NCI-H2196 (cell line): ENCODE measurements at regions not wholly inside any gene's neighbourhood (a gene's known extent, or its start where the extent isn't known, plus 50 kb on each side); places are given as distances from the start of the nearest gene placed in this dataset.
A peak's percentile ranks its signal among the peaks of the same experiment; 100 is the strongest.
"Not testable (repeated sequence)": the region's sequence is repeated elsewhere in the genome, so short reads cannot be mapped to it uniquely, and the experiment has no call there.

Experiments used
- DNase-seq: peaks from one replicate; lab custom pipeline; 2025; ENCODE audit not compliant: unreplicated experiment; lab: John Stamatoyannopoulos, UW

DNA sequence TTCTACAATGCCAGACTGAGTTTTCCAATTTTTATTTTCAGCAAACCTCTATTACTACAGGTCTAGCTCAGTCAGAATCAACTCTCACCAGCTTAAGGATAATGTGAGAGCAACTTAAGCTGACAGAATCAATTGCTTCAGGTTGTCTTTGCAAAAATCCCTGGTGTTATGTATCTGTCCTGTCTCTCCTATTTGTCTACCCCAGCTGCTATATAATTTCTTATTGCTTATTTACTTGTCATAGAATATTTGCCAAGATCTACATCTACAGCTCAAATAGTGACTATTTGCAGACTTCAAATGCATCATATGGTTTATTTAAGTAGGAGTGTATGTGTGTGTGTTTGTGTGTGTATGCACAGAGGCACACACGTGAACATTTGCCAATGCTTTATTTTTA lies 54.1 kb downstream of the FOXG1 start:
- DNase-seq: no peak

DNA sequence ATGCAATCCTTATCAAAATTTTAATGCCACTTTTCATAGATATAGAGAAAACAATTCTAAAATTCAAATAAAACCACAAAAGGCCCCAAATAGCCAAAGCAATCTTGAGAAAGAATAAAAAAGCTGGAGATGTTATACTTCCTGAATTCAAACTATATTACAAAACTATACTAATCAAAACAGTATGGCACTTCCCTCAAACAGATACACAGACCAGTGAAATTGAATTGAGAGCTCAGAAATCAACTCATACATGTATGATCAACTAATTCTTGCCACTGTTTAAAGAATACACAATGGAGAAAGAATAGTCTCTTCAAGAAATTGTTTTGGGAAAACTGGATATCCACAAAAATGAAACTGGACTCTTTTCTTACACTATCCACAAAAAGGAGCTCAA lies 55.4 kb downstream of the FOXG1 start:
- no peak for DNase-seq

DNA sequence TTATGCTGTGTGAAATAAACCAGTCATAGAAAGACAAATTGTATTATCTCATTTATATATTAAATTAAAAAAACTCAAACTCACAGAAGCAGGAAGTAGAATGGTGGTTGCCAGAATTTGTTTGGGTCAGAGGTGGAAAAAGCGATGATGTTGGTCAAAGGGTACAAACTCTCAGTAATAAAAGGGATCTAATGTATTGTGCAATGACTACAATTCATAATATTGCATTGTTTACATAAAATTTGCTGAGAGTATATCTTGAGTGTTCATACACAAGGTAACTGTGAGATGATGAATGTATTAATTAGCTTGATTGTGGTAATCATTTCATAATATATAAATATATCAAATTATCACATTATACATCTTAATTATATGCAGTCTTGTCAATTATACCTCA lies 56.7 kb downstream of the FOXG1 start:
- no peak for DNase-seq

DNA sequence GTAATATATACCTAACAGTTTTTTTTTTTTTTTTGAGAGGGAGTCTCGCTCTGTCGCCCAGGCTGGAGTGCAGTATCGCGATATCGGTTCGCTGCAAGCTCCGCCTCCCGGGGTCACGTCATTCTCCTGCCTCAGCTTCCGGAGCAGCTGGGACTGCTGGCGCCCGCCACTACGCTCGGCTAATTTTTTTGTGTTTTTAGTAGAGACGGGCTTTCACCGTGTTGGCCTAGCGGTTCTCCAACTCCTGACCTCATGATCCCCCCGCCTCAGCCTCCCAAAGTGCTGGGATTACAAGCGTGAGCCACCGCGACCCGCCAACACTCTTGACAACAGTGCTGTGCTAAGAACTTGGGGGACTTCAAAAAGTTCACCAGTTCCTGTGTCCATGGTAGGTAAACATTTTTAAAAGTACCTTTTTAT lies 63.5 kb downstream of the FOXG1 start:
- DNase-seq: no peak

DNA sequence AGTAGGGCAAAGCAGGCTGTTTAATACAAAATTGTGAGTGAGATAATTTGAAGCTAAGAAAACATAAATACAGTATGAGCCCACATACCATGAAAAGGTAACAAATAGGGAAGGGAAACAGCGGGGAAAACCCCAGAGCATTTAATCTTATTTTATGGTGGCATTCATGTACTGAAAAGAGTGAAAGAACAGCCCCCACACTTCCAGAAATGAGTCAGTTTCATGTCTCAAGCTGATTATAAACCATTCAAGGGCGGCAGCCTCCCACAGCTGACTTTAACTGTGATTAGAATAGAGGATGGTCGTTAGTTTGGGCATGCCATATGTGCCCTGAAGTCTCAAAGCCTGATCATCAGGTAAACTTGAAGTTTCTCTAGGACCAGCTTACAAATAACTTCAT lies 64.5 kb downstream of the FOXG1 start:
- DNase-seq: no peak

DNA sequence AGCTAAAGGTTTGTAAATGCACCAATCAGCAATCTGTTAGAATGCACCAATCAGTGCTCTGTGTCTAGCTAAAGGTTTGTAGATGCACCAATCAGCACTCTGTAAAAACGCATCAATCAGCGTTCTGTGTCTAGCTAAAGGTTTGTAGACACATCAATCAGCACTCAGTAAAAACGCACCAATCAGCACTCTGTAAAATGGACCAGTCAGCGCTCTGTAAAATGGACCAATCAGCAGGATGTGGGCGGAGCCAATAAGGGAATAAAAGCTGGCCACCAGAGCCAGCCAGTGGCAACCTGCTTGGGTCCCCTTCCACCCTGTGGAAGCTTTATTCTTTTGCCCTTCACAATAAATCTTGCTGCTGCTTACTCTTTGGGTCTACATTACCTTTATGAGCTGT lies 76.0 kb downstream of the FOXG1 start:
- not testable (repeated sequence) for DNase-seq

DNA sequence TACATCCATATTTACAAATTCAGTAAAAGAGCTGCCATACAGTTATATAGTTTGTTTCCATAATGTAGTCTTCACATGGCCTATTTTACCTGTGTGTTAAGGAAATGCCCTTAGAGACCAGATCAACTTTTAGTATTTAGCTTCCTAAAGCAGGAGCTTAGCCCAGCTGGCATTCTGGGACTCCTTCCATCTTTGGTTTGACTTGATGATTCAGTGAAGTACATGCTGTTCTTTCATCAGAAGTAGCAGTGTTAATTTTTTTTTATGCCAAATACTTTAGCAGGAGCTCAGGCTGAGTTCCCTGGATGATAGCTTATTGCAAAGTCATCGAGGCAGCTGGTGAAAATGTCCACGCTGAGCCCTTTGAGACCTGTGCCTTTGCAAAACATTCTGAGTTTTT lies 101.0 kb downstream of the FOXG1 start:
- no peak for DNase-seq

DNA sequence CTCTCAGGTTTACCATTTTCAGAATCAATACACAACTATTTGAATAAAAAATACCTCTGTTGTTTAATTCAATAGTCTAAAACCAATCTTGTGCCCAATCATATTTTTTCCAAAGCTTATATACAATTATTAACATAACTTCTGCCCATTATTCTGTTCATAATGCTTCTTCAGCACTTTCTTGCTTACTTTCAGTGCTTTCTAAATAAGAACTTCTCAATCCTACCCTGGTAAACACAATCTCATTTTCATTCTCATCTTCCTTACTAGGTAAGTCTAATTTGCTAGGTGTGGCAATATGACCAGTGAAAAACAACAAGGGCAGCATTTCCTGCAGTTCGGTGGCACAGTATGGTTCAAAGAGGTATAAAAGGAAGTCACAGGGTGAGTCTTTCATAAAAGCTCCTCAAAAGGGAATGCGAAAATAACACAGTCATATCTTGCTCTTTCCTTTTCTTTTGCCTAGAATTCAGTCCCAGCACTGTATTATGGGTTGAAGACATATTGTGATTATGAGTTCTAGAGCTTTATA lies 103.5 kb downstream of the FOXG1 start:
- no peak for DNase-seq

DNA sequence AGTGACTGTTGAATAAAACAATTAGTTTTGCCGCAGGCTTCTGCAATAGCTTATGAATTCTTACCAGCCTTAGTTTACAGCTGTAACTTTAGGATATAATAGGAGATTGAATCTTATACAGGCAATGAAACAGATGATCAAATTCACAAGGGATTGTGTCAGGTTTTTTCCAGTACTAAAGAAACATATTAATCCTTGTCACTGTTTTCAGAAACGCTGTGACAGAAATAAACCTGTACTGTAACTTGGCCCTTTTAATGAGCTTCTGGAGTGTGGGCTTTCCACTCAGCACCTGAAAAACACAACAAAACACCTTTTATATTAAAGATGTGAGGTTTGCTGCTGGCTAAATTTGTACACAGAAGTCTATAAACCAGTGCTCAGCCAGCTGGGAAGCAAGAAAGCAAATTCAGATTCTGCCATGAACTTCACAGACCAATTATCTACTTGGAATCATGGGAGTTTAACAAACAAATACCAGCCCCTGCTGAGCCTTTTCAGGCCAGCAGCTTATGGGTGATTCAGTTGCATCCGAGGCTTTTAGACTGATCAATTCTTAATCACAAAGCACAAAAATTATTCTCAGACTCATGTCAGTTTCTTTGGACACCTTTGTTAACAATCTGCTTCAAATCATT lies 109.5 kb downstream of the FOXG1 start:
- peak; percentile 36 for DNase-seq

DNA sequence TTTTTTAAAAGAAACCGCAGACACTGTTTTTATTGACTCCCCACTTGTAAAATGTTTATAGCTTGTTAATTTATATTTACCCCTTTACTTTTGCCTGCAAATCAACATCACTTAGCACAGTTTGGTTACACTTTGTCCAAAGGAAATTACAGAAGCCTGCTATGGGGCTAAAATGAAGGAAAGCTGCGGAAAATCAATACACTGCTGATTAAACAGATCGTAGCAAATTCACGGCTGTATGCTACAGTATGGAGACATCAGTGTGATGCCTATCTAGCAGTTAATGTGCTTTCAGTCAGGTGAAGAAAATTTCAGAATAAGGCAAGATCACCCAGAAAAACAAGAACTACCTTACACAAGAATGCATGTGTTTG lies 110.0 kb downstream of the FOXG1 start:
- no peak for DNase-seq

DNA sequence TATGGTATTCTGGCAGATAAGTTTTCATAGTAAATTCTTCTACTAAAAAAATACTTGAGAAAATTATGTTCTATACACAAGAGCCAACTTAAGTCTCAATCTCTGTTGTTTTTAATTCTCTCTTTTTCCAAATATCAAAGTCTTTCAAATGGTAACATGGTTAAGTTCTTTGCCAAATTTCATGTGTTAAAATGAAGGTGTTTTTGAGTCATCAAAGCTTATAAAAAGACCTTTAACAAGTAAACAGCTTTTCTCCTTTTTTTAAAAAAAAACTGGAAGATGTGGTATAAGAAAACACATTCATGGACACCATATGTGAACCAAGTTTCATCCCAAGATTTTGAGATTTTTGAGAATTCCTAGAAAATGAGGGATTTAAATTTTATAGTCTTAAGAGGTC lies 111.3 kb downstream of the FOXG1 start:
- DNase-seq: no peak

DNA sequence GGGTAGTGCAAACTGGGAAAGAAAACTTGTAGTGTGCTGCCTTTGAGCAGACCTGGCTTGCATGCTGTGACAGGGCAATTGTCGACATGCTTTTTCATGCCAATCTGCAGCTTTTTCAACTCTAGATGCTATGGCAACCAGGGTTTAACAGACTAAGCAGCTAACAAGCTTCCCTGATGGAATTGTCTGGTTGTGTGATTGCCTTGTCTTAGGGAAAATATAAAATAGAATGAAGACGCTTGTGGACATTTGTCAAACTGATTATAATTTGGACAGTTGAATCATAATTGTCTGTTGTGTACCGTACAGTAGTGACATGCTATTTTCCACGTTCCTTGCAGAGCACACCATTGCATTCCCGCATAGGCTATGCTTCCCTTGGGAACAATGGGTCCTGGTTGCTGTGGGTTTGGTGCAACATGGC lies 113.0 kb downstream of the FOXG1 start:
- DNase-seq: no peak

DNA sequence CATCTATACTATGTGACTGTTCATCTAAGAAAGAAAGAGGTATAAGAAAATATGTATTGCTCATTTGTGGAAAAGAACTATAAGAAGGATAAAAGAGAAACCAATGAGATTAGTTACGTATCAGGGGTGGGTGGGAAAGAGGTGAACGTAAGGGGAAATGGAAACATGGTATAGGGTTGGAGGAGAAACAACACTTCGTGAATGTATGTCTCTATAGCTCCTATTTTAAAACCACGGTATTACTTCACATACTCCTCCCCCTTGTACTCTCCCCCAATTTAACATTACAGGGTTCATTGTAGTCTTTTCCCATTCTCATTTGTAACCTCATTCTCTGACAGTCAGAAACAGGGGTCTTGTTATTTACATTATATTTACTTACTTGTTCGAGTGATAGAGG lies 120.4 kb downstream of the FOXG1 start:
- no peak for DNase-seq

DNA sequence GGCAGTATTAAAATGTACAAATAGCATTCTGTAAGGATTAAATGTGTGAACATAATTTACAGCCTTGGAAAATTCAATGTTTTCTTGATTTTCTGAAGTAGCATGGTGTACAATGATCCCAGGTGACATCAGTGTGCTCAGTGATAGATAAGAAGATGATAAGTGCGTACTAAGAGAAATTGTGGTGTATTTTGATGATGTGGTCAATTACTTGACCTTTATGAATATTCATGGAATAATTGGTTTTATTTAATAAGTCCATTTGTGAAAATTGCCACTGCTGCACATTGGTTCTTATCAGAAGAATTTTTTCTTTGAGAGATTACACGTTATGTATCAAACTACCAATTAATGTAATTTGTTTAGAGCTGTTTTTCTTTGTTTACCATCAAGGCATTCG lies 128.8 kb downstream of the FOXG1 start:
- DNase-seq: no peak

DNA sequence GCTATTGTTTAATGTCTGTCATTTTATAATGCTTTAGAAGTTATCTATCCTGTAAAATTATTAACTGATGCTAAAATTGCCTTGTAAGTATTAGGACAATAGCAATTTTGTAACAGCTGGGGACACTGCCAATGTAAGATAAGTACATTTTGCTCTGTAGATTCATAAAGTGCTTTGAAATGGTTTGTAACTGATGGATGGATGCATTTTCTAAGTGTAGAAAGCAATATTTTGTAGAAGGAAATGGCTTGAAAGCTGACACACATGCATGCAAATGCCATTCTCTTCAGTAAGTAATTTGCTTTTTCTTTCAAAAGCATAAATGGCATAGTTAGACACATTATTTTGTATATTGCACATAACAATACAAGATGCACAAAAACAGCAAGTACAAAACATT lies 129.8 kb downstream of the FOXG1 start:
- DNase-seq: no peak

DNA sequence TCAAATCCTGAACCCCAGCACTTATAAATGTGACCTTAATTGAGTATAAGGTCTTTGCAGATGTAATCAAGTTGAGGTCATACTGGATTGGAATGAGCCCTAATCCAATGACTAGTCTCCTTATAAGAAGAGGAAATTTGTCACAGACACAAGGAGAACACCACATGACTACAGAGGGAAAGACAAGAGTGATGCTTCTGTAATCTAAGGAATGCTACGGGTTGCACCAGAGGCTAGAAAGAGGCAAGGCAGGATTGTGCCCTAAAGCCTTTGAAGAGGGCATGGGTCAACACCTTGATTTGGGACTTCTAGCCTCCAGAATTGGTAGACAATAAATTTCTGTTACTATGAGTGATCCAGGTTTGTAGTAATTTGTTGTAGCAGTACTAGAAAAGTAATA lies 135.0 kb downstream of the FOXG1 start:
- no peak for DNase-seq

DNA sequence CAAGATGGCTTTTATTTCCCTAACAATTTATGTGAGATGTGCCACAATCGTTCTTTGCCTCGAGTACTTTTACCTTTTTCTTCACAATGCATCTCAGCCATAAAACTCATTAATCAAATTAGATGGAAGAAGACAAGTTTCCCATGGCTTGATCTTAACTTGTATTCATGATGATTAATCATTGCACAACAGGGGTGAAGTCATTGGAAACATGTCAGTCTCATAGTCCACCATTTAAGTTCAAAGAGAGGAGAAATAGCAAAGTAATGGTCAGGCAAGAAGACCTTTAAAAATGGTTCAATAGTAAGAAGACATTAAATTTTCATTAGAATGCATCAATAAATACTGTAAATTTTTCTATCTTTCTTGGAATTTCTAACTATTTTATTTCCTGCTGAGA lies 136.3 kb downstream of the FOXG1 start:
- no peak for DNase-seq

DNA sequence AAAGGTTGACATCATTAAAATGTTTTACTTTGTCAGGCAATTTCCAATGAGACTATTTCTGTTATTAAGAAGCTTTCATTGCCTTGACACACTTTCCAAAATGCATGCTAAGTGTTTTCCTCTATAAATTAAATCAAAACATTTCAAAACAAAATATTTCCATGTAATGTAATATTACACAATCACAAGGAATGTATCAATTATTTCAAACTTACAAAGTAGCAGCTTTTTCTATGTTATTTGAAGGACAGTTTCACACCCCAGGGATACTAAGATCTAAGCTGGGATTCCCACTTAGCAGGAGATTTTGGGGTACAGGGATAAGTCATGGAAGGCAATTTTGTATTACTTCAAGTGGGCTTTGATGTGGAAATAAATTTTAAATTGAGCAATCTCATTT lies 144.9 kb downstream of the FOXG1 start:
- no peak for DNase-seq

DNA sequence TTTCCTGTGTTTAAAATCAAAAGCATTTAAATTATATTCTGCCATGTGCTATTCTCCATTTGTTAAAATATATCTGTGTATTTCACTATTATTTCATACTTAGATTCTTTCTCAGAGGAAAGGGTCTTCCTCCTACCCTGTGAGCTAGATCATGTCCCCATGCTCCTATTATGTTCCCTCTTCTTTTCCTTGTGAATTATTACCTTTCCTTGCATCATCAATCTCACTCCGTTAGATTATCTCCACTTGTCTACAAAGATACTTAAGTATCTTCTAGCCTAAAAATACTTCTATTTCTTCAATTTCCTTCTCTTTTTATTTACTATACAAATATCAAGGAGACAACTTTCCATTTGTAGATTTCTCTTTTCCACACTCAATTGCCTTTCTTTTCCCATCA lies 146.5 kb downstream of the FOXG1 start:
- no peak for DNase-seq

DNA sequence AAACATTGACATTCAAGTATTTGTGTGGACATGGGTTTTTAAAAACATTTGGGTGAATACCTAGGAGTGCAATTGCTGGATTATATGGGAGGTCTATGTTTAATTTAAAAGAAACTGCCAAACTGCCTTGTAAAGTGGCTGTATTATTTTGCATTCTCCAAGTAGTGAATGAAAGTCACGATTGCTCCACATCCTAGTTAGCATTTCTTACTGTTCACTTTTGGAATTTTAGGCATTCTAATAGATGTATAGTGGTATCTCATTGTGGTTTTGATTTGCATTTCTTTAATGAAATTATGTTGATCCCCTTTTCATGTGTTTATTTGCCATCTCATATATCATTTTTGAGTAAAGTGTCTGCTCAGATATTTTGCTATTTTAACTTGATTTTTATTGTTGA lies 159.5 kb downstream of the FOXG1 start:
- no peak for DNase-seq

DNA sequence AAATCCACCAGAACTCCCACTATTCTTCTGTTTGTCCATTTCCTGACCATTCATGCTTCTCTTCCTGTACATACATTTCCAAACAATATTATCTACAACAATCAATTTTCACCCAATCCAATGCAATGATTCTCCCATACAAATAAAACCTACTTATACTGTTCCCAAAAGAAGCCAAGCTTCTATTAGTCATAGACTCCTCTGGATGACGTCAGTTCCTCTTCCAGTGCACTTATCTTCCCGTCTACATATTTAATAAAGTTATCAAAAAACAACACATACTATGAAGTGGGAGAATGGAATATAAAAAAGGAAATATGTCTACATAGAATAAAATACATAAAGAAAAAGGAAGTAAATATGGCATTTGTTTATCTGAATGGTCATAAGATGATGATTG lies 165.4 kb downstream of the FOXG1 start:
- DNase-seq: no peak

DNA sequence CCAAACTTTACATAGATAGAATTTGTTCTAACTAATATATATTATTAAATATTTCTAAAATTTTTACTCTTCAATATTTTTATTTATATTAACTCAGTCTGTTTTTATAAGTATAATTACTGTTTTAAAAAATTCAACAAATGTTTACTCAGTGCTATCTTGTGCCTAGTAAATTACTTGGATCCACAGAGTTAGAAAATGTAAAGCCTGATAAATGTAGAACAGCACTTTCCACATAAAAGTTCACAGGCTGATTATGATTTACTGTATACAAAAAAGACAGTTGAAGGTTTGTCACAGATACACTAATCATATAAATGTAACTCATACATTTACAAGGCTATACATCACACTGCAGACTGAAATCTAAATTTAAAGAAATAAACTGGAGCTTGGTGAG lies 170.0 kb downstream of the FOXG1 start:
- DNase-seq: no peak

DNA sequence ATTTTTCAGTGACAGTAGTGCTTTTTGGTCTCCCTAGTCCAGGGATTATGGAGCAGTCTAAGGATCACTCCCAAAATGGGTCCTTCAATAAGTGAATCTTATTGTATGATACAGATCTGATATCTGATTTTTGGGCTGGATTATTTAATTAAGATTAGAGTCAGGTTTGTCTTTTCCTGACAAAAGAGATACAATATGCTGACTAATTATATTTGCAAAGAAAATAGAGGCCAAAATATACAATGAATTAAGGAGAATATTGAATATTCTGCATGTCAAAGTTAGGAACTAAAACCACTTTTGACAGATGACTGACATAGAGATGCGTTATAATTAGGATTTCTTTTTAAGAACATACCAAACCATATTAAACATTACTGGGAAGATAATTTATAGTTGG lies 175.2 kb downstream of the FOXG1 start:
- no peak for DNase-seq

DNA sequence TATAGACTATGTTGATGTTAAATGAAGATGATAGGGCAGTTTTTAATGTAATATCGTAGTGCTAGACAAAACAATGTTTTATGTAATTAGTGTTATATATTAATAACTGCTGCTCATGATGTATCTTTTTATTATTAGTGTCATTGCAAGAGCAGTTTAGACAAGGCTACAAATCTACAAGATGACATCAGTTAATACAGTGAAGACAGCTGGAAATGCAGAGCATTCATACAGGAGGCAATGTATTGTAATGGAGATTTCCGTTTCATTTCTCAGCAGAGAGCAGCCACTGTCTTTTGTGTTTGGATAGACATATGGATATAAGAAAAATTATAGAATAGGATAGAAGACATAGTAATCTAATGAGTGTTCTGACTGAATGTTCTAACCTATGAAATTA lies 178.0 kb downstream of the FOXG1 start:
- no peak for DNase-seq
